WTC11 (cell line): ENCODE measurements at regions not wholly inside any gene's neighbourhood (a gene's known extent, or its start where the extent isn't known, plus 50 kb on each side); places are given as distances from the start of the nearest gene placed in this dataset.
A peak's percentile ranks its signal among the peaks of the same experiment; 100 is the strongest.

ENCODE experiments used
- ATAC-seq: fragments of 200-7000 bp; cut with Tn5 transposase; 2 replicates; pipeline ENCODE4 v1.10.0; 2021; ENCODE audit warnings: mild to moderate bottlenecking, moderate library complexity
- CTCF ChIA-PET: fragments of 300-600 bp; sonication (Branson Sonifier 250); formaldehyde crosslinking; loops from one replicate; lab custom pipeline; 2021; ENCODE audit warnings: antibody characterized with exemption; lab: Charles Lee
- POLR2A ChIA-PET: fragments of 350-600 bp; sonication (Branson Sonifier 250); formaldehyde crosslinking; loops from one replicate; lab custom pipeline; 2021; ENCODE audit warnings: antibody characterized with exemption; lab: Charles Lee
- DNase-seq: peaks from one replicate; pipeline ENCODE4 v3.0.0; 2021; ENCODE audit warnings: low spot score
- H3K27ac Mint-ChIP-seq: 2 replicates; pipeline ENCODE4 v1.8.0; 2021; ENCODE audit warnings: mixed read lengths
- H3K27me3 Mint-ChIP-seq: 2 replicates; pipeline ENCODE4 v1.8.0; 2021; ENCODE audit warnings: low read depth, mild to moderate bottlenecking, moderate library complexity, mixed read lengths
- H3K36me3 Mint-ChIP-seq: 2 replicates; pipeline ENCODE4 v1.8.0; 2021; ENCODE audit warnings: mixed read lengths
- H3K4me1 Mint-ChIP-seq: 2 replicates; pipeline ENCODE4 v1.8.0; 2022; ENCODE audit warnings: mixed read lengths
- H3K4me3 Mint-ChIP-seq: 2 replicates; pipeline ENCODE4 v1.8.0; 2021; ENCODE audit warnings: mild to moderate bottlenecking, moderate library complexity, mixed read lengths
- H3K9me3 Mint-ChIP-seq: 2 replicates; pipeline ENCODE4 v1.8.0; 2021; ENCODE audit warnings: mixed read lengths
- ATF2 ChIP-seq: sonication (generic); formaldehyde crosslinking; IDR thresholded peaks from 2 replicates; pipeline ENCODE4 v1.8.1; 2022; ENCODE audit warnings: low read depth, missing genetic modification reagents, borderline replicate concordance
- ATF6 ChIP-seq: sonication (generic); formaldehyde crosslinking; IDR thresholded peaks from 2 replicates; pipeline ENCODE4 v1.8.1; 2023; ENCODE audit warnings: mild to moderate bottlenecking, missing genetic modification reagents
- CREB1 ChIP-seq: sonication (generic); formaldehyde crosslinking; IDR thresholded peaks from 2 replicates; pipeline ENCODE4 v1.8.0; 2023; ENCODE audit warnings: mild to moderate bottlenecking, missing genetic modification reagents
- CTCF ChIP-seq: fragments of 200-600 bp; IDR thresholded peaks from 2 replicates; pipeline ENCODE4 v1.8.0; 2022; ENCODE audit warnings: antibody characterized with exemption
- ERG ChIP-seq: fragments of 250-450 bp; sonication (Bioruptor Pico); IDR thresholded peaks from 2 replicates; pipeline ENCODE4 v1.8.0; 2021; ENCODE audit warnings: mild to moderate bottlenecking
- GRHL2 ChIP-seq: fragments of 250-450 bp; sonication (Bioruptor Pico); IDR thresholded peaks from 2 replicates; pipeline ENCODE4 v1.8.0; 2022; ENCODE audit warnings: mild to moderate bottlenecking, moderate library complexity; ENCODE audit not compliant: insufficient replicate concordance, severe bottlenecking
- GTF2I ChIP-seq: fragments of 250-450 bp; sonication (Bioruptor Pico); conservative IDR thresholded peaks from 2 replicates; pipeline ENCODE4 v1.4.0; 2021; ENCODE audit warnings: mild to moderate bottlenecking
- IRF1 ChIP-seq: sonication (generic); formaldehyde crosslinking; IDR thresholded peaks from 2 replicates; pipeline ENCODE4 v1.8.0; 2023; ENCODE audit warnings: missing genetic modification reagents
- JAZF1 ChIP-seq: fragments of 250-450 bp; sonication (Bioruptor Pico); IDR thresholded peaks from 2 replicates; pipeline ENCODE4 v1.9.0; 2021; ENCODE audit warnings: moderate library complexity, mild to moderate bottlenecking, inconsistent platforms
- MLX ChIP-seq: sonication (generic); formaldehyde crosslinking; IDR thresholded peaks from 2 replicates; pipeline ENCODE4 v1.8.1; 2023; ENCODE audit warnings: mild to moderate bottlenecking, missing genetic modification reagents, moderate library complexity
- RELA ChIP-seq: sonication (generic); formaldehyde crosslinking; IDR thresholded peaks from 2 replicates; pipeline ENCODE4 v1.8.1; 2022; ENCODE audit warnings: missing genetic modification reagents, mild to moderate bottlenecking, borderline replicate concordance
- ZBTB43 ChIP-seq: sonication (generic); formaldehyde crosslinking; IDR thresholded peaks from 2 replicates; pipeline ENCODE4 v1.8.1; 2023; ENCODE audit warnings: mild to moderate bottlenecking, missing genetic modification reagents
- ZNF121 ChIP-seq: sonication (generic); formaldehyde crosslinking; IDR thresholded peaks from 2 replicates; pipeline ENCODE4 v1.8.0; 2023; ENCODE audit warnings: missing genetic modification reagents
- ZNF423 ChIP-seq: fragments of 250-450 bp; sonication (Bioruptor Pico); IDR thresholded peaks from 2 replicates; pipeline ENCODE4 v2.1.2; 2022; ENCODE audit warnings: mild to moderate bottlenecking, moderate library complexity
- TF ChIP-seq, protein P1 (sequence below): sonication (generic); formaldehyde crosslinking; conservative IDR thresholded peaks from 2 replicates; pipeline ENCODE4 v1.8.1; 2023; ENCODE audit warnings: mild to moderate bottlenecking, low read depth, missing genetic modification reagents, moderate library complexity
- TF ChIP-seq, protein P2 (sequence below): fragments of 250-450 bp; sonication (Bioruptor Pico); conservative IDR thresholded peaks from 2 replicates; pipeline ENCODE4 v1.9.0; 2021; ENCODE audit warnings: mild to moderate bottlenecking
- TF ChIP-seq, protein P3 (sequence below): sonication (generic); formaldehyde crosslinking; IDR thresholded peaks from 2 replicates; pipeline ENCODE4 v1.8.1; 2022; ENCODE audit warnings: mild to moderate bottlenecking, moderate library complexity, missing genetic modification reagents

- TF ChIP-seq IRF1 (CRISPR knock-in tag) (no peak), ZBTB43 (no peak), JAZF1 (CRISPR knock-in tag) (no peak), CREB1 (CRISPR knock-in tag) (no peak), ATF2 (CRISPR knock-in tag) (no peak), ZNF423 (CRISPR knock-in tag) (no peak)
- TF ChIP-seq, protein P1, sequence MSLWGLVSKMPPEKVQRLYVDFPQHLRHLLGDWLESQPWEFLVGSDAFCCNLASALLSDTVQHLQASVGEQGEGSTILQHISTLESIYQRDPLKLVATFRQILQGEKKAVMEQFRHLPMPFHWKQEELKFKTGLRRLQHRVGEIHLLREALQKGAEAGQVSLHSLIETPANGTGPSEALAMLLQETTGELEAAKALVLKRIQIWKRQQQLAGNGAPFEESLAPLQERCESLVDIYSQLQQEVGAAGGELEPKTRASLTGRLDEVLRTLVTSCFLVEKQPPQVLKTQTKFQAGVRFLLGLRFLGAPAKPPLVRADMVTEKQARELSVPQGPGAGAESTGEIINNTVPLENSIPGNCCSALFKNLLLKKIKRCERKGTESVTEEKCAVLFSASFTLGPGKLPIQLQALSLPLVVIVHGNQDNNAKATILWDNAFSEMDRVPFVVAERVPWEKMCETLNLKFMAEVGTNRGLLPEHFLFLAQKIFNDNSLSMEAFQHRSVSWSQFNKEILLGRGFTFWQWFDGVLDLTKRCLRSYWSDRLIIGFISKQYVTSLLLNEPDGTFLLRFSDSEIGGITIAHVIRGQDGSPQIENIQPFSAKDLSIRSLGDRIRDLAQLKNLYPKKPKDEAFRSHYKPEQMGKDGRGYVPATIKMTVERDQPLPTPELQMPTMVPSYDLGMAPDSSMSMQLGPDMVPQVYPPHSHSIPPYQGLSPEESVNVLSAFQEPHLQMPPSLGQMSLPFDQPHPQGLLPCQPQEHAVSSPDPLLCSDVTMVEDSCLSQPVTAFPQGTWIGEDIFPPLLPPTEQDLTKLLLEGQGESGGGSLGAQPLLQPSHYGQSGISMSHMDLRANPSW (CRISPR knock-in tag), result no peak
Observed at GRCh38 chr10:121648493-121648892, 50.2 kb upstream of the FGFR2 start (continued).

DNA sequence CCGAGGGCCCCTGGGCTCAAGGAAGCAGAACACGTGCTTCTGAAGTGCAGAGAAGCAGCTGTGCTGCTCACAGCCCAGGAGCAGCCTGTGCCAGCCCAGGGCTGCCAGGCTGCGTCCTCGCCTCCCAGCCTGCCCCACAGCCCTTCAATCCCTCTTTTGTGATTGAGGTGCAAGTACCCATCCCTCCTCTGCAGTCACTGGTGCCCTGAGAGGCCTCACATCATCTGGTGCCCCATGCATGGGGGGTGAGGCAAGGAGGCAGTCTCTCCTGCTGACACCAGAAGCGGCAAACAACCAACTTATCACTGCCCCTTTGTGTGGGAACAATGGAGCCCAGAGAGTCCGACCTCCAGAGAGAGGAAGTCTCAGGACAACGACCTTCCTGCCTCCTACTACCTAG, 49.8 kb upstream of the FGFR2 start:
- Mint-ChIP-seq H3K4me1 (peaks cover 17% of the 10 kb centered on the region), H3K9me3 (peaks cover 9% of the 10 kb centered on the region), H3K27me3 (peaks cover 2% of the 10 kb centered on the region; the same call in 1 of the 2 replicates), H3K27ac (no peak overlapping the region), H3K4me3 (no peak overlapping the region), H3K36me3 (no peaks in the 10 kb centered on the region)
- ATAC-seq, result peak; percentile 55
- POLR2A ChIA-PET, result no interaction called here
- DNase-seq, result no peak
- CTCF ChIA-PET, result no interaction called here
- no peak for TF ChIP-seq ATF2 (CRISPR knock-in tag)
- TF ChIP-seq GRHL2, result no peak
- TF ChIP-seq ERG (CRISPR knock-in tag), result no peak
- TF ChIP-seq RELA (CRISPR knock-in tag), result no peak
- no peak for TF ChIP-seq GTF2I (CRISPR knock-in tag)
- TF ChIP-seq ATF6 (CRISPR knock-in tag), result no peak
- TF ChIP-seq ZNF121, result no peak
- no peak for TF ChIP-seq MLX (CRISPR knock-in tag)
- TF ChIP-seq, protein P2, sequence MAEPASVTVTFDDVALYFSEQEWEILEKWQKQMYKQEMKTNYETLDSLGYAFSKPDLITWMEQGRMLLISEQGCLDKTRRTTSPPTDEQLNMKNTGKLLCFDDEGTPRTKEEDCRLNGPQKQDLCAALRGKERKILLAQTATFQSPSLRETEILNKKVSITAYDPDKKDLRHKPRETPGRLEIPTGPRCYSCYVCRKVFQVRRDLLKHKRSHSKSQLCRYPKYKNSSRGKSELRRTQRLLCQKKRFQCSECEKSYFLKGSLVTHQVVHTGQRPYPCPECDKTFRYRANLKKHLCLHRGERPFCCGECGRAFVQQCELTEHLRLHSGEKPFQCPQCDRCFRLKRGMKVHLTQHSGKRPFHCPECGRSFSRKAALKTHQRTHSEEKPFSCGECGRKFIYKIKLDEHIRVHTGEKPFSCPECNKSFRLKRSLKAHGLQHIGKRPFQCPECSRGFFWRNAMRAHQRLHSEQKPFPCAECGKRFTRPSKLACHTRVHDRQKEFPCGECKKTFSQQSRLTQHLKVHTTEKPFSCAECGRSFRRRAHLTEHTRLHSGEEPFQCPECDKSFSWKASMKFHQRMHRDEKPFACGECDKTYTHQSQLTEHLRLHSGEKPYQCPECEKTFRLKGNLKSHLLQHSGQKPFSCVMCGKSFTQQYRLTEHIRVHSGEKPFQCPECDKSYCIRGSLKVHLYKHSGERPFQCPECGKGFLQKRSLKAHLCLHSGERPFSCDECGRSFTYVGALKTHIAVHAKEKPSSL (CRISPR knock-in tag), result no peak
- TF ChIP-seq, protein P3, sequence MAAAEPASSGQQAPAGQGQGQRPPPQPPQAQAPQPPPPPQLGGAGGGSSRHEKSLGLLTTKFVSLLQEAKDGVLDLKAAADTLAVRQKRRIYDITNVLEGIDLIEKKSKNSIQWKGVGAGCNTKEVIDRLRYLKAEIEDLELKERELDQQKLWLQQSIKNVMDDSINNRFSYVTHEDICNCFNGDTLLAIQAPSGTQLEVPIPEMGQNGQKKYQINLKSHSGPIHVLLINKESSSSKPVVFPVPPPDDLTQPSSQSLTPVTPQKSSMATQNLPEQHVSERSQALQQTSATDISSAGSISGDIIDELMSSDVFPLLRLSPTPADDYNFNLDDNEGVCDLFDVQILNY (CRISPR knock-in tag), result no peak
- no peak for TF ChIP-seq CTCF
